Effector memory CD4-positive, alpha-beta T cell (primary cell): ENCODE measurements at regions not wholly inside any gene's neighbourhood (a gene's known extent, or its start where the extent isn't known, plus 50 kb on each side); places are given as distances from the start of the nearest gene placed in this dataset.

ENCODE experiments used
- DNase-seq, 3 donors: peaks; one replicate each; pipeline ENCODE4 v3.0.0-alpha.2; 2020
- H3K27ac ChIP-seq: 2 replicates; pipeline ENCODE4 v1.7.0; 2013; ENCODE audit warnings: mild to moderate bottlenecking, low read length, moderate library complexity; ENCODE audit not compliant: insufficient read depth, poor library complexity, severe bottlenecking
- H3K27me3 ChIP-seq: replicated peaks from 2 replicates; pipeline ENCODE4 v1.7.0; 2013; ENCODE audit warnings: mild to moderate bottlenecking, low read length; ENCODE audit not compliant: insufficient read depth, control insufficient read depth, poor library complexity, severe bottlenecking
- H3K36me3 ChIP-seq: 2 replicates; pipeline ENCODE4 v1.7.0; 2013; ENCODE audit warnings: mild to moderate bottlenecking, low read length, moderate library complexity; ENCODE audit not compliant: control insufficient read depth, insufficient read depth
- H3K4me1 ChIP-seq: 2 replicates; pipeline ENCODE4 v1.7.0; 2013; ENCODE audit warnings: low read length, mild to moderate bottlenecking; ENCODE audit not compliant: control insufficient read depth, insufficient read depth, poor library complexity, severe bottlenecking
- H3K4me3 ChIP-seq: 2 replicates; pipeline ENCODE4 v1.7.0; 2013; ENCODE audit warnings: low read length, low read depth, mild to moderate bottlenecking; ENCODE audit not compliant: insufficient read depth, poor library complexity, severe bottlenecking
- H3K9me3 ChIP-seq: 2 replicates; pipeline ENCODE4 v1.7.0; 2013; ENCODE audit warnings: mild to moderate bottlenecking, low read length, moderate library complexity; ENCODE audit not compliant: control insufficient read depth

DNA sequence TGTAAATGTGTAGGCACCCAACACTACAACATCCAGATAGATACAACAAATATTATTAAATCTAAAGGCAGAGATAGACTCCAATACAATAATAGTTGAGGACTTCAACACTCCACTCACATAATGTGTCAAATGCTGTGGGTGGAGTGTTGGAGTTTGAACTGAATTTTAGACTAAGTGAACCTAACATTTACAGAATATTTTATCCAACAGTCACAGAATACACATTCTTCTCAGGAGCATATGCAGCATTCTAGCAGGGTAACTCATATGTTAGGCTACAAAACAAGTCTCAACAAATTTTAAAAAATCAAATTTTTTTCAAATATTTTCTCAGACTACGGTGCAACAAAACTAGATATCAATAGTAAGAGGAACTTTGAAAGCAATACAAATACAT is 648.7 kb upstream of the CDH18 start:
- no peak for DNase-seq
- H3K4me1 ChIP-seq, result no peaks in the 10 kb centered on the region
- H3K4me3 ChIP-seq, result no peak overlapping the region

DNA sequence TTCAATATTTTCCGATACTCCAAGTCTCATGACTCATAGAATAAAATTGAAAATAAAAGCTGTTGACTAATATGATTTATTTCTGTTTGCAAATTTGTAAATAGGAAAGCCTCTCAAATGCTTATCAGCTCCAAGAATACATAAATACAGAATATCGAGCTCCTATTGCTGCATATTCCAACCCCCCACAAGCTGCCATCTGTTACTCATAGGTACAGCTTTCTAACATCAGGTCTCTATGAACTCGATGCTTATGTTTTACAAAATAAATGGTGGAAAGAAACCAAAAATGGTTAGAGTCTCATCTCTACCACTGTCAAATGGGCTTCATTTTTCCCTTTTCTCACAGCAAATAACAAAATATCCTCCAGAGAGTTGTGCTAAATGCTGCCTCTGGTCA is 631.6 kb upstream of the CDH18 start:
- DNase-seq, result no peak
- no peaks in the 10 kb centered on the region for H3K36me3 ChIP-seq
- no peaks in the 10 kb centered on the region for H3K9me3 ChIP-seq
- no peaks in the 10 kb centered on the region for H3K27me3 ChIP-seq
- H3K4me3 ChIP-seq, result no peak overlapping the region
- no peak overlapping the region for H3K27ac ChIP-seq
- H3K4me1 ChIP-seq, result no peaks in the 10 kb centered on the region

More for the DNA sequence above, 648.7 kb upstream of the CDH18 start:
- H3K9me3 ChIP-seq, result no peaks in the 10 kb centered on the region
- no peak overlapping the region for H3K27ac ChIP-seq
- H3K36me3 ChIP-seq, result no peaks in the 10 kb centered on the region
- no peaks in the 10 kb centered on the region for H3K27me3 ChIP-seq

DNA sequence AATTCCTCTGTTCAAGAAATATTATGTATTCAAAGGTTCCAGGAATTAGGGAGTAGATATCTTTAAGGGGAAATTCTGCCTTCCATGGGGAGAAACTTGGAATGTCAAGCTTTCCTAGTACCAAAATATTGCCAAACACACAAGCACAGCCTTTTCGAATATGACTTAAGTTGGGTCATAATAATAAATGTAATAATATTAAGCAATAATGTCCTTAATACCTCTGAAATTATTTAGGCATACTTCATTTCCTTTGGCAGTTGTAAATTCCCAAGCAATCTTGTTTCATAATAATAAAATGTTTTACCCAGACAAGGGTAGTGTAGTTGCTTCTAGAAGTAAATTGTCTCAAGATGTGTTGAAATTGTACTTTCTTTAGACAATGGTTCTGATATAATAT is 630.3 kb upstream of the CDH18 start:
- H3K36me3 ChIP-seq, result no peaks in the 10 kb centered on the region
- no peak for DNase-seq
- H3K9me3 ChIP-seq, result no peaks in the 10 kb centered on the region
- H3K4me3 ChIP-seq, result no peak overlapping the region
- H3K27me3 ChIP-seq, result no peaks in the 10 kb centered on the region
- no peaks in the 10 kb centered on the region for H3K4me1 ChIP-seq
- no peak overlapping the region for H3K27ac ChIP-seq

DNA sequence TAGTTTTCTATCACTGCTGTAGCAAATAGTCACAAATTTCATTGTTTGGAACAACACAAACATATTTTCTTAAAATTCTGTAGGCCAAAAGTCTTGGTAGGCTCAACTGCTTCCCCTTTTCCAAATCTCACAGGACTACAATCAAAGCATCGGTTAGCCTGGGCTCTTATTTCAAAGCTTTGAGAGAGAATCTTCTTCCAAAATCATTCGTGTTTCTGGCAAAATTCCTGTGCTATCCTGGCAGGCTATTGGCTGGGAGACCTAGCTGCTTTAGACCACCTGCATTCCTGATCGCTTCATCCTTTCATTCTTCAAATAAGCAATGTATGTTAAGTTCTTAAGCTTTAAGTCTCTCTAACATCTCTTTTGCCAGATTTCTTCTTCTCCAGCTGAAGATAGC is 629.8 kb upstream of the CDH18 start:
- DNase-seq, result no peak
- H3K9me3 ChIP-seq, result no peaks in the 10 kb centered on the region
- H3K36me3 ChIP-seq, result no peaks in the 10 kb centered on the region
- no peak overlapping the region for H3K27ac ChIP-seq
- H3K27me3 ChIP-seq, result no peaks in the 10 kb centered on the region
- no peaks in the 10 kb centered on the region for H3K4me1 ChIP-seq
- H3K4me3 ChIP-seq, result no peak overlapping the region

DNA sequence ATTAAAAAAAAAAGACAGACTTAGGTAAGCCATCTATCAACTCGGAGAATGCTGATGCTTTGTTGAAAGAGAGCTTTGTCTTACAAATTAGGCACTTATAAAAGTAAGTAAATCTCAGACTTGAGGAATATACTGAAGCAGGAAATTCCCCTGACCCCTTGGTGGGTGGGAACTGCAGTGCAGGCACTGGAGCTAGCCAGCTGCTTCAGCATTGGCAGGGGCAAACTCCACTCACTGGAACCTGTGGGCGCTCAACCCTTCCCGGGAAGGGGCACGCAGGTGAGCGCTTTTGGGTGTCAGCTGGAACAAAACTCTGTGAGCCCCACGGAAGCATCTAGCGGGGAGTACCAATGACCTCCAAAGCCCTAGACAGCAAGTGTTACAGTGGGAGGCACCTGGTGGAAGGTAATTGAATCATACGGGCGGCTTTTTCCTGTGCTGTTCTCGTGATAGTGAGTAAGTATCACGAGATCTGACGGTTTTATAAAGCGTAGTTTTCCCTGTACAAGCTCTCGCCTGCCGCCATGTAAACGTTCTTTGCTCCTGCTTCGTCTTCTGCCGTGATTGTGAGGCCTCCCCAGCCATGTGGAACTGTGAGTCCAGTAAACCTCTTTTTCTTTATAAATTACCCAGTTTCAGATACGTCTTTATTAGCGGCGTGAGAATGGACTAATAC is 628.0 kb upstream of the CDH18 start:
- Histone ChIP-seq H3K27ac (no peak overlapping the region), H3K9me3 (no peaks in the 10 kb centered on the region), H3K4me1 (no peaks in the 10 kb centered on the region), H3K4me3 (no peak overlapping the region), H3K36me3 (no peaks in the 10 kb centered on the region), H3K27me3 (no peaks in the 10 kb centered on the region)
- no peak for DNase-seq

DNA sequence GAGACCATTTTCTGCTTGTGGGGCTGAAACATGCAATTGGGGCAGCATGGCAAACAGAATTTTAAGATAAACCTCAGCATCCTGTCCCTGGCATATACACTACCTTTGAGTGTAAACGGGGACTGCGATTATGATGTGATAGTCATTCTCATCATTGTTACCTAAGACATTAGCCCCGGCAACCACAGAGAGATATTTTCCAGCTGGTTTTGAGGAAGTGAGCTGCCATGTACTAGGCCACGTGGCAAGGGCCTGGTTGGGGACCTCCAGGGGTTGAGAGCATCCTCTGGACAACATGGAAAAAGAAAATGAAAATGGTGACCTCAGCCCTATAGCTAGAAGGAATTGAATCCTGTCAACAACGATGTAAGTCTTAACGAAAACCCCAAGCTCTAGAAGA is 623.6 kb upstream of the CDH18 start:
- H3K27ac ChIP-seq, result no peak overlapping the region
- DNase-seq, result no peak
- no peak overlapping the region for H3K4me3 ChIP-seq
- no peaks in the 10 kb centered on the region for H3K27me3 ChIP-seq
- H3K9me3 ChIP-seq, result no peaks in the 10 kb centered on the region
- H3K36me3 ChIP-seq, result no peaks in the 10 kb centered on the region
- H3K4me1 ChIP-seq, result no peaks in the 10 kb centered on the region

DNA sequence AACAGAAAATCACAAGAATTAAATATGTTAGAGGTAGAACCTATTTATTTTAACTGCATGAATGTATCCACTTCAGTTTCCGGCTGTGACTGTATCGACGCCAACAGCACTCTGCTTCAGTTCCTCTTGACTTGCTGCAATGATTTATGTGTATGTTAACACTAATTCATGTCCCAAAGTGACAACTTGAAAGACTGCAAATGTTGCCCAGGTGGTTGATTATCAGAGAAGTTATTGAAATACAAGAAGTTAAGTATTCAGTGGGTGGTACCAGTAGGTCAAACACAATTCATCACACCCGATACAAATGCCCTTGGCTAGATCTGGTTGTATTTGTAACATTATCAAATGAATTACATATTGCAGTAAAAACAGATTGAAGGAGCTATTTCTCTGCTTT is 622.7 kb upstream of the CDH18 start:
- no peaks in the 10 kb centered on the region for H3K9me3 ChIP-seq
- DNase-seq, result no peak
- H3K36me3 ChIP-seq, result no peaks in the 10 kb centered on the region
- no peak overlapping the region for H3K27ac ChIP-seq
- H3K4me3 ChIP-seq, result no peak overlapping the region
- H3K4me1 ChIP-seq, result no peaks in the 10 kb centered on the region
- H3K27me3 ChIP-seq, result no peaks in the 10 kb centered on the region

DNA sequence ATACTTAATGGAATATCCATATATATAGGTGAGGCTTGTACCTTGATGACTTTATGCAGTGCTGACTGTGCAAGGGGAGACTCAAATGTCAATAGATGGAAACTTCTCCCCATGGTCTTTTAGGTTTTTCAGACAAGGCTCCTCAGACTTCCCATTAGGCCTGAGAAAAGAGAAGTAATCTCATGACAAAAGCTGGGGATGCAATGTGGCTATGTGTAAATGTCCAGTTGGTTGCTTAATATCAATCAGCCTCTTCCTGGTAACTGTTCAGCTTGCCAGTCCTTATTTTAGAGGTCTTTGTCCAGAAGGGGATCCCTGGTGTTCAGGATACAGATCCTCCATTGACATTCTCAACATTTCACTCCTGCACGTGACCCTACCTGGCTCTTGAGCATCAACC is 621.1 kb upstream of the CDH18 start:
- no peak overlapping the region for H3K27ac ChIP-seq
- no peak overlapping the region for H3K4me3 ChIP-seq
- H3K36me3 ChIP-seq, result no peaks in the 10 kb centered on the region
- no peaks in the 10 kb centered on the region for H3K4me1 ChIP-seq
- no peaks in the 10 kb centered on the region for H3K27me3 ChIP-seq
- H3K9me3 ChIP-seq, result no peaks in the 10 kb centered on the region
- no peak for DNase-seq

DNA sequence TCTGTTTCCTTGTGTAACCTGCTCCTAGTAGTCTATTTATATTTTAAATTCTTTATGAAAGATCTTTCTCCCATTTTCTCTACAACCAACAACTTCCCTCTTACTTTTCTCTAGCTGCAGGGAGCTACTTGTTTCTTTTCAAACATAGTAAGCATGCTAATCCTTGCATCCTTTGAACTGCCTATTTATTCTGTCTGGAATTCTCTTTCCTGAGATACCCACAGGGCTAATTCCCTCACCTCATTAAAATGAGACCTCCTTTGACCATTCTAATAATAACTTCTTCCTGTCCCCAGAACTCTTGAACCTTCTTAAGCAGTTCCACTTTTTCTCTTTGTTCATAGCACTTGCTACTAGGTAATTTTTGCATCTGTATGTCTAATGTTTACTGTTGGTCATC is 620.6 kb upstream of the CDH18 start:
- Histone ChIP-seq H3K36me3 (no peaks in the 10 kb centered on the region), H3K27ac (no peak overlapping the region), H3K4me1 (no peaks in the 10 kb centered on the region), H3K9me3 (no peaks in the 10 kb centered on the region), H3K4me3 (no peak overlapping the region), H3K27me3 (no peaks in the 10 kb centered on the region)
- DNase-seq, result no peak

DNA sequence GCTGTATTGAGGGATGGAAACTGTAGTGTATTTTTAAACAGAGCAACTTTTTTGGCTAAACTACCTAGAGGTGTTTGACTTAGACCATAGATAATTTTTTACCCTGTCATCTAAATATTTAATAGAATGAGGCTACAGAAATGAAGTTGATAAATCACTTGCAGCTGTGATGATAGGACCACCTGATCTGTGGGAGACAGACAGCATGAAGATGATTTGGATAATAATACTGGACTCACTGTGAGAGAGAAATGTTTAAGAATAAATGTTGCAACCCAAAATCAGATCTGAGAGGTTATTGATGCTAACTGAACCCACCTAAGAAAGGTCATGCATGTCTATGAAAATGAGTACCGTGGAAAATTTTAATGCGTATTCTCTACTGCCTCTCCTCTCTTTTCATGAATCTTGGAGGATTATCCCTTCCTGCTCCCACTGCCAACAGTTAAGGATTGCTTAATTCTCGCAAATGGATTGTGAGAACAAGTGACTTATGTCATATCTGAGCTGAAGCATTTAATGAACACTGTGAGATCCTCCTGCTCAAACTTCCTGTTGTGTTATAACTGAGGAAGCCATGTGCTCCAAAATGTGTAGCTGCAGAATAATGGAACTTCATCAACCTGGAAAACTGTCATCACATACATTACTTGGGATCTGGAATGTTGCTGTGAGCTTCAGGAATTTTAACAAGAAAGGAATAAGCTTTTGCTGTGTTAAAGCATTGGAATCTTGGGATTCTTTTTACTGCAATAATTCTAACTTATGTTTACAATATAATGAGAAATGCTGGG is 617.9 kb upstream of the CDH18 start:
- Histone ChIP-seq H3K4me1 (no peaks in the 10 kb centered on the region), H3K27me3 (no peaks in the 10 kb centered on the region), H3K9me3 (no peaks in the 10 kb centered on the region), H3K36me3 (no peaks in the 10 kb centered on the region), H3K27ac (no peak overlapping the region), H3K4me3 (no peak overlapping the region)
- no peak for DNase-seq
